HG03520 (cell line): ENCODE measurements at regions not wholly inside any gene's neighbourhood (a gene's known extent, or its start where the extent isn't known, plus 50 kb on each side); places are given as distances from the start of the nearest gene placed in this dataset.

Experiments
- ATAC-seq: cut with Tn5 transposase; IDR thresholded peaks from one replicate; pipeline ENCODE4 v1.9.1; 2021; ENCODE audit warnings: mild to moderate bottlenecking, moderate library complexity; ENCODE audit not compliant: unreplicated experiment

GRCh38 chr2:53450923-53451322 is 316.7 kb upstream of the CHAC2 start:
- ATAC-seq, result no peak

- ATAC-seq, result no peak
Measured at GRCh38 chr2:53448591-53448990, 319.0 kb upstream of the CHAC2 start.

- ATAC-seq, result no peak
Measured at GRCh38 chr2:53448086-53448485, 319.5 kb upstream of the CHAC2 start.

DNA sequence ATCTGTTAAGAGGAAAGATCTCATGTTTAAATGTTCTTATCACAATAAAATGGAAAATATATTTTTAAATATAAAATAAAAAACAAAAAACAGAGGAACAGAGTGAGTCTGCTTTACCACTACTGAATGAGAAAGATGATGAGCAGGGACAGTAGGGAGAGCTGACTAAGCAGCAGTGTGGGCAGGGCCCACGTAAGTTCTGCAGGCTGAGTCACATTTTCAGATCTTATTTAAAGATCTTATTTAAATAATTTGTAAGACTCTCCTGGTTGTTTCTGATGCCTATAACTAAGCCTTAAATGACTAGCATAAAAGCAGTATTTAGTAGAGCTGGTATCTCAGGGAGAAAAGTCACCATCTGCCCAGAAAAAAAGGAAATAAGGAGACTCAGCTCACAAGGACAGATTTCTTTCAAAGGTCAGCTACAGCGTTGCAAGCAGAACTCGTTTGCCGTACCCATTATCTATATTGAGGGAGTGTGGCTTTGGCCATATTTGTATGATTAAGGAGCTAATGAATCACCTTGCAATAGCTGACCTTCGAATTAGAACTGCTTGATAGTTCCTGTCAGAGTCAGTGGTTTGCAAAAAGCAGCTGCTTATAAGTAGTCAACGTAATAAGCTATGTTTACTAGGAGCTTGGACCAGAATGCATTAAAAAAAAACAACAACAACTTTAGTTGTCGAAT is 322.1 kb upstream of the CHAC2 start:
- ATAC-seq, result peak; percentile 62

- ATAC-seq, result no peak
Measured at GRCh38 chr2:53442783-53443182, 324.8 kb upstream of the CHAC2 start.

DNA sequence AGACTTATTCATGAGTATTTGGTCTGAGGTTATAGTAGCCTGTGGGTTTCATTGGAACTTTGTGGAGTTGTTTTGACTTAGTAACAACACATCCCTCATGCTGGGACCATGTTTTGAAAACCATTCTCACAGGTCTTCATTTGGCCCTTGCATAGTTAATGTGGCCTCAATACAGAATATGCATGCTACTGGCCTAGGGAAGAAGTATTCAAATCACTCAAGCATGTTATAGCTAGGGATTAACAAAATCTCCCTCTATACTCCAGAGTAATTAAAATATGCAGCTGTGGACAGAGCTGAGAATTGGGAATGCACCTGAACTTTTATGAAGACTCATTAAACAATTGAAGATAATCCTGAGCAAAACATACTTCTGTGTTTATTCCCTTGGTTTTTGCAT is 325.5 kb upstream of the CHAC2 start:
- no peak for ATAC-seq

DNA sequence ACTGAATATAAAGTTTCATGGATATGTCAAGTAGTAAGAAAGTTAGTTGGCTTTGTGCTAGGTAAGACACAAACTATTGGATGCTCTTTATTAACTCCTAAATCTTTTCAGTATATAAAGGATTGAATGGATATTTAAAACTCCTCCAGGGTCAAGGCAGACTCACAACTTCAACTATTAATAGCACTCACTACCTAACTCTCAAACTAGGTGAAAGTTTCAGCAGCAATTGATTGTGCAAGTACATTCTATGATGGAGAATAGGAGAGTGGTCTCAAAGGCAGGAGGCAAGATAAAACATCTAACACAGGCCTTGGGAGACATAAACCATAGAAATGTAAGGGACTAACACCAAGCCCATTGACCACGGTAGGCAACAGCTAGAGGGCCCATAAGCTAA is 328.9 kb upstream of the CHAC2 start:
- no peak for ATAC-seq

- ATAC-seq, result no peak
Measured at GRCh38 chr2:53438100-53438499, 329.5 kb upstream of the CHAC2 start.

DNA sequence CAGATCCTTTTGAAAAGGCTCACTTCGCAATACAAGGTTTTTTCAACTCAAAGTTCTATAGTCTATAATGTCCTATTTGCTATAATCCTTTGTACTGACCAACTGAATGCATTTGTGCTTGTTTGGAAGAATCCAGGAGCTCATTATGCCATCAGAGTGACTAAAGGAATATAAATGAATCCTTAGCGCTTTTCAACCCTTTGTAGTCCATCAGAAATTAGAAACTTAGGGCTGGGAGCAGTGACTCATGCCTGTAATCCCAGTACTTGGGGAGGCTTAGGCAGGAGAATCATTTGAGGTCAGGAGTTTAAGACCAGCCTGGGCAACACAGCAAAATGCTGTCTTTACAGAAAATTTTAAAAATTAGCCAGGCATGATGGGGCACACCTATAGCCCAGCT is 330.2 kb upstream of the CHAC2 start:
- ATAC-seq, result no peak

DNA sequence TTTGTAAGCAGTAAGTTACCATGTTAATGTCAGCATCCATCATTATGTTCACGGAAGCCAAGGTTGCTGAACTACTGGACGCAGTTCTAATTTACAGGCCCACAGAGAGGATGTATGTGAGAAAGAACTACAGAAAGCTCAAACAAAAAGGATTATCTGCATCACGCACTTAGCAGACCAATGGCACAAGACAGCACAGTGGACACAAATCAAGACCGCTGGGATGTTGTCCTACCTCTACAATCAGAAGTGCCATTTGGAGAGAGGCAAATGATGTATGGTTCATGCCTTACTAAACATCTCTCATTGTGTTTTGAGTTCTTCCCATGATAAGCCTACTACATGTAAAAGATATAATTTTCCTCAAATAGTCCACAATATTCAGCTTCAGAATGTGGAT is 330.7 kb upstream of the CHAC2 start:
- ATAC-seq, result no peak

DNA sequence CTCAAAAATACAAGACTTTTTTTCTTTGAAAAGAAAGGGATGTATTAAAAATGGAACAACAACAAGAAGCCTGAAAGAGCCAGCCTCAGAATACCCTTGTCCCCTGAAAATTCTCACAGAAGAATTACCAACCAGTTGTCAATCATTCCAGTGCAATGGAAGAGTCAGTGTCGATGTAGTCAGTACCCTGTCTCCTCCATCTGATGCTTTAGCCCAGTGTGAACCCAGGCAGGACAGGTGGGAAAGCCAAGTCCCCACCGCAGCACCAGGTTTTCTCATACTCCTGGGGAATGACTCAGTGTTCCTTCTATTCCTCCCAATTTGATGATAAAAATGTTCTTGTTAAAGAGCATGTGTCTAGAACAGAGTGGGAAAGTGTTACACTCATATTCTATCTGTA is 332.0 kb upstream of the CHAC2 start:
- no peak for ATAC-seq

DNA sequence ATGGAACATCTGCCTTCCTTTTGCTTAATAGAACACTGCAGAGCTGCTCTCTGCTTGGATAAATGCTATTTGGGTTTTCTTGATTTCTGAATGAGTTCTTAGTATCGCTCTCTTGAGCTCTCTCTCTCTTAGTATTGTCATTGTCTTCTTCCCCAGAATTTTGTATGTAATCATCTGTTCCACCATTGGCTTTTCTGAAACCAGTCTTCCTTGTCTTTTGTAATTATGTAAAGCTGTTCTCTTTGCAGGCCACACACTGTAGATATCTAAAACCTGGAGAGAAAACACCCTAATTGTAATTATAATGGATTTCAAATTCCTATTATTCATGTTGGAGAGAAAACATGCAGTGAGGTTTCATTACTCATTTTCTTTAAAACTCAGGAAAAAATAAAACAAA is 333.1 kb upstream of the CHAC2 start:
- ATAC-seq, result no peak

DNA sequence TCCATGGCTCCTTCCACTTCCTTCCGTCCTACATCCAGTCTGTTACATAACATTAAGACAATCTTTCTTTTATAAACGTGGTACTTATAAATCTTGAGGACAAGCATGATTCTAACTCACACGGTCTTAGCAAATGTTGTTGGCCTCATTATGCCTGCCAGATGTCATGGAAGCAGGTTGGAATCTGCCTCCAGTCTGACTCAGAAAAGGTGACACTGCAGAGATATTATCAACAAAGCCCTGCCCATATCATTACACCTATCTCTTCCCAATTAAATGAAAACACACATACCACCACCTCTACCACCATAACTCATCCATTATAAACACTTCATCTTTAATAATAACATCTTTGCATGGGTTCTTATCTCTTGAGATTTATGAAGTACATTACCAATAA is 334.7 kb upstream of the CHAC2 start:
- ATAC-seq, result no peak

GRCh38 chr2:53429901-53430300 is 337.7 kb upstream of the CHAC2 start:
- no peak for ATAC-seq

- ATAC-seq, result no peak
Measured at GRCh38 chr2:53424902-53425301, 342.7 kb upstream of the CHAC2 start.

GRCh38 chr2:53423465-53423864 is 344.1 kb upstream of the CHAC2 start:
- no peak for ATAC-seq

DNA sequence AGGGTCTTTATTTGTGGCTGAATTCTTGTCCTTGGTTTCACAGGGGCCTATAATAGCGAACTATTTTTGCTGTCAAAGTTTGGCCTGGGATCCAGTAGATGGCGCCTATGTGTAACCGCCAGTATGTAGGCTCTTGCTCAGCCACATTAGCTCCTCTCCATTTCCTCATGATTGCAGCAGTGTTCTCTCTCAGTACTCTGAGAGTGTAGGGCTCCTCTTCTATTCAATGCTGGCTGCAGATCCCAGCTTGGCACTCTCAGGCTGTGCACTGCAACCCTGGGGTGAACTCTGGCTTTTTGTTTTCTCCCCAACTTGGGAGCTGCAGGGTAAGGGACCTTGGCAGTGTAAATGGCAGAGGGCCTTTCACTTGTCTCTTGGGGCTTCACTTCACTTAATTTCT is 344.6 kb upstream of the CHAC2 start:
- ATAC-seq, result peak; percentile 73

DNA sequence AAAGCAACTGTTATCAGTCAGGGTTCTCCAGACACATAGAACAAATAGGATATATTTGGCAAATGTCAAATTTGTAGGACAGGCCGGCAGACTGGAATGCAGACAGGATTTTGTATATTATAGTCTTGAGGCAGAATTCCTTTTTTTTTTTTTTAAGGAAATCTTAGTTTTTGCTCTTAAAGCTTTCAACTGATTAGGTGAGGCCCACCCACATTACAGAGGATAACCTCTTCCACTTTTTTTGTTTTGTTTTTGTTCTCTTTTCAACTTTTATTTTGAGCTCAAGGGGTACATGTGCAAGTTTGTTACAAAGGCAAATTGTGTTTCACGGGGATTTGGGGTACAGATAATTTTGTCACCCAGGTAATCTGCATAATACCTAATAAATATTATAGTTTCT is 350.2 kb upstream of the CHAC2 start:
- no peak for ATAC-seq

DNA sequence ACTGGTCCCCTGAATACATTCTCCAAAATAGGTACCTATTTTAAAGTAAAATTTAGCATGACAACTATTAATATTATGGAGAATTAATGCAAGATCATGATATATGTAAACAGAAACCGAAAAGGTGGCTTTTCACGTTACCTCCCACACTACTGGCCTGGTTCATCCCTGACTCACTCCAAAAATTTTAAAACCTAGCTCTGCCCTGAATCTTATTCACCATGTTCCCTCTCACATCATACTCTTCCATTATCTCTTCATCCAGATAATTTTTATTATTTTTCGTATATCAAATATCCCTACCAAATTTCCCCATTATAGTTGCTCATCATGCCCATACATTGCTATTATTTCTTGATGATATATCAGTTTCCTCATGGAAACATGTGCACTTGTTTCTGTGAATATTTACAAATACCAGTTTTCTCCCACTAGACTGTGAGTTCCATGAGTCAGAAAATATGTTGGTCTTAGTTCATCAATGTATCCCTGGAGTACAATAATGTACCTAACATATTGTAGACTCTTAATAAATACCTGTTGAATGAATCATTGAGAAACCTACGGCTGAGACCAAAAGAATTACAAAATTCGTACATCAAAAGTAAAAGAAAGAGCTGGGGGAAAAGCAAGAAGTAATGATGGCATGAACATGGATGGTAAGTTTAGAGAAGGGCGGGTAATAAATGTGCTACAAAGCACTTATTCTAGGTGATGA is 360.1 kb upstream of the CHAC2 start:
- ATAC-seq, result no peak

DNA sequence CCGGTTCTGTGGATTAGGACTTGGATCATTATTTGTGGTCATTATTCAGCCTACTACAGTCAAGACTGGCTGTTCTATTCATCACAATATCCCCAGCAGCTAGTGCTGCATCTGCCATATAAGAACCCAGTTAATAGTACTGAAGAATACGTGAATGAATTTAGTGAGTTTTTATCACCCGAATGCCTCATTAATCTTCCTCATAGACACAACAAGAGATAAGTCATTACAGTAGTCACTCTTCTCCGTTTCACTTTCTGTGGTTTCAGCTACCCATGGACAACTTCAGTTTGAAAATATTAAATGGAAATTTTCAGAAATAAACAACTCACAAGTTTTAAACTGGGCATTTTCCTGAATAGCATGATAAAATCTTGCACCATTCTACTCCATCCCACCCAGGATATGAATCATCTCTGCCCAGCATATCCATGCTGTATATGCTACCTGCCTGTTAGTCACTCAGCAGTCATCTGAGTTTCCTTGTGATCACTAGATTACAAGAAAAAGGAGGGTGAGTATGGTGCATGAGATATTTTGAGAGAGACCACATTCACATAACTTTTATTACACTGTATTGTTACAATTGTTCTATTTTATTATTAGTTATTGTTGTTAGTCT is 363.7 kb upstream of the CHAC2 start:
- peak; percentile 72 for ATAC-seq

GRCh38 chr2:53397085-53397484 is 370.5 kb upstream of the CHAC2 start:
- no peak for ATAC-seq

GRCh38 chr2:53381271-53381670 is 386.3 kb upstream of the CHAC2 start:
- no peak for ATAC-seq
